Retinal pigment epithelial cell (primary cell): ENCODE measurements at regions not wholly inside any gene's neighbourhood (a gene's known extent, or its start where the extent isn't known, plus 50 kb on each side); places are given as distances from the start of the nearest gene placed in this dataset.
"Not testable (repeated sequence)": the region's sequence is repeated elsewhere in the genome, so short reads cannot be mapped to it uniquely, and the experiment has no call there.

ENCODE experiments used
- DNase-seq: peaks from one replicate; pipeline ENCODE4 v3.0.0-alpha.2; 2010; ENCODE audit warnings: low read depth
- H3K4me3 ChIP-seq: 2 replicates; pipeline ENCODE4 v1.5.1; 2011; ENCODE audit warnings: mild to moderate bottlenecking, low read length, control low read depth, moderate library complexity
- TF ChIP-seq, protein P1 (sequence below): conservative IDR thresholded peaks from 2 replicates; pipeline ENCODE4 v1.5.1; 2011; ENCODE audit warnings: low read depth, low read length, control low read depth, inconsistent platforms

DNA sequence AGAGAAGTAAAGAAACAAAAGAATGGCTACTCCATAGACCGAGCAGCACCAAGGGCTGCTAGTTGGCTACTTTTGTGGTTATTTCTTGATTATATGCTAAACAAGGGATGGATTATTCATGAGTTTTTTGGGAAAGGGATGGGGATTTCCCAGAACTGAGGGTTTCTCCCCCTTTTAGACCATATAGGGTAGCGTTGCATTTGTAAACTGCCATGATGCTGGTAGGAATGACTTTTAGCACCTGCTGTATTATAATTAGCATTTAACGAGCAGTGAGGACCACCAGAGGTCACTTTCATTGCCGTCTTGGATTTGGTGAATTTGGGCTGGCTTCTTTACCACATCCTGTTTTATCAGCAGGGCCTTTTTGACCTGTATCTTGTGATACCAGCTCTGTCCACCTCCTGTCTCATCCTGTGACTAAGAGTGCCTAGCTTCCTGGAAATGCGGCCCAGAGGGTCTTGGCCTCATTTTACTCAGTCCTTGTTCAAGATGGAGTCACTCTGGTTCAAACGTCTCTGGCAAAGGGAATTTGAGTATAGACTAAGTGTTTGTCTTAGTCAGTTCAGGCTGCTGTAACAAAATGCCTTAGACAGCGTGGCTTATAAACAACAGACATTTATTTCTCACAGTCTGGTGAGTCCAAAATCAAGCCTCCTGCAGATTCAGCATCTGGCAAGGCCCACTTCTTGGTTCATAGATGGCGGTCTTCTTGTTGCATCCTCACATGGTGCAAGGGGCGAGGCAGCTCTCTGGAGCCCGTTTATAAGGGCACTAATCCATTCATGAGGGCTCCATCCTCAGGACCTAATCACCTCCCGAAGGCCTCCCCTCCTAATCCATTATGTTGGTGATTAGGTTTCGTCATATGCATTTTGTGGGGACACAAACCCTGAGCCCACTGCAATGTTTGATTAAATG is 348.3 kb upstream of the SFSWAP start:
- TF ChIP-seq, protein P1, sequence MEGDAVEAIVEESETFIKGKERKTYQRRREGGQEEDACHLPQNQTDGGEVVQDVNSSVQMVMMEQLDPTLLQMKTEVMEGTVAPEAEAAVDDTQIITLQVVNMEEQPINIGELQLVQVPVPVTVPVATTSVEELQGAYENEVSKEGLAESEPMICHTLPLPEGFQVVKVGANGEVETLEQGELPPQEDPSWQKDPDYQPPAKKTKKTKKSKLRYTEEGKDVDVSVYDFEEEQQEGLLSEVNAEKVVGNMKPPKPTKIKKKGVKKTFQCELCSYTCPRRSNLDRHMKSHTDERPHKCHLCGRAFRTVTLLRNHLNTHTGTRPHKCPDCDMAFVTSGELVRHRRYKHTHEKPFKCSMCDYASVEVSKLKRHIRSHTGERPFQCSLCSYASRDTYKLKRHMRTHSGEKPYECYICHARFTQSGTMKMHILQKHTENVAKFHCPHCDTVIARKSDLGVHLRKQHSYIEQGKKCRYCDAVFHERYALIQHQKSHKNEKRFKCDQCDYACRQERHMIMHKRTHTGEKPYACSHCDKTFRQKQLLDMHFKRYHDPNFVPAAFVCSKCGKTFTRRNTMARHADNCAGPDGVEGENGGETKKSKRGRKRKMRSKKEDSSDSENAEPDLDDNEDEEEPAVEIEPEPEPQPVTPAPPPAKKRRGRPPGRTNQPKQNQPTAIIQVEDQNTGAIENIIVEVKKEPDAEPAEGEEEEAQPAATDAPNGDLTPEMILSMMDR: no peak
- no peak for DNase-seq
- H3K4me3 ChIP-seq: no peak overlapping the region

DNA sequence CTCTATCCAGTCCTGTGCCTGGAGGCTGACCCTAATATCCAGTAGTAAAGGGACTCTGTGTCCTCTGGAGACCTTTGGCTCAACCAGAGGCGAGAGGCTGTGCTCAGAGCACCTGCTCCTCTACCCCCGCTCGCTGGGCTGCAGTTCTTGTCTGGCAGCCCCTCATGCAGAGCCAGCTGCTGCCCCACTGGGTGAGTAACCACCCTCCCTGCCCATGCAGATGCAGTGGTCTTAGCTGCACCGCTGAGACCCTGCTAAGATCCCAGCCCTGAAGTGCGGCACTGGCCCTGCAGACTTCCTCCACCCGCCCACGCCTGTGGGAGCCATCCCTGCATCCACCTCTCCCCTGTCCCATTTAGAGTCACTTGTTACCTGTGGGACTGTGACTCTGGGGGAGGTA is 347.5 kb upstream of the SFSWAP start:
- no peak overlapping the region for H3K4me3 ChIP-seq
- no peak for DNase-seq
- TF ChIP-seq, protein P1: no peak

DNA sequence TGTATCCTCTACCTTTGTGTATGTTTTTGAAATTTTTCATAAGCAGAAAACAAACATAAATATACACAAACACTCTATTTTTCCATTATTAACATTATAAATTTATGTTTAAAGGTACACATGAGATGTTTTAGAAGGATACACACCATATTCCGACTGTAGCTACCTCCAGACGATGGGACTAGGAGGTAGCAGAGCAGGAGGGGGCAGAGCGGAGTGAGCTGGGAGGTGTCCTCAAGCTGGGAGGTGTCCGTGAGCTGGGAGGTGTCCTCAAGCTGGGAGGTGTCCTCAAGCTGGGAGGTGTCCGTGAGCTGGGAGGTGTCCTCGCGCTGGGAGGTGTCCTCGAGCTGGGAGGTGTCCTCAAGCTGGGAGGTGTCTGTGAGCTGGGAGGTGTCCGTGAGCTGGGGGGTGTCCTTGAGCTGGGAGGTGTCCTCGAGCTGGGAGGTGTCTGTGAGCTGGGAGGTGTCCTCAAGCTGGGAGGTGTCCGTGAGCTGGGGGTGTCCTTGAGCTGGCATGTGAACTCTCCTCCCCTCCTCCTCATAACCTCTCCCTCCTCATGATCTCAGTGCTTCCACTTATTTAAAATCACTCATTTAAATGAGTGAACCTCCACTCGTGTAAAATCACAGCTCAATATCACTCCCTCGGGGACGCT is 346.9 kb upstream of the SFSWAP start:
- TF ChIP-seq, protein P1: no peak
- H3K4me3 ChIP-seq: no peak overlapping the region
- no peak for DNase-seq

DNA sequence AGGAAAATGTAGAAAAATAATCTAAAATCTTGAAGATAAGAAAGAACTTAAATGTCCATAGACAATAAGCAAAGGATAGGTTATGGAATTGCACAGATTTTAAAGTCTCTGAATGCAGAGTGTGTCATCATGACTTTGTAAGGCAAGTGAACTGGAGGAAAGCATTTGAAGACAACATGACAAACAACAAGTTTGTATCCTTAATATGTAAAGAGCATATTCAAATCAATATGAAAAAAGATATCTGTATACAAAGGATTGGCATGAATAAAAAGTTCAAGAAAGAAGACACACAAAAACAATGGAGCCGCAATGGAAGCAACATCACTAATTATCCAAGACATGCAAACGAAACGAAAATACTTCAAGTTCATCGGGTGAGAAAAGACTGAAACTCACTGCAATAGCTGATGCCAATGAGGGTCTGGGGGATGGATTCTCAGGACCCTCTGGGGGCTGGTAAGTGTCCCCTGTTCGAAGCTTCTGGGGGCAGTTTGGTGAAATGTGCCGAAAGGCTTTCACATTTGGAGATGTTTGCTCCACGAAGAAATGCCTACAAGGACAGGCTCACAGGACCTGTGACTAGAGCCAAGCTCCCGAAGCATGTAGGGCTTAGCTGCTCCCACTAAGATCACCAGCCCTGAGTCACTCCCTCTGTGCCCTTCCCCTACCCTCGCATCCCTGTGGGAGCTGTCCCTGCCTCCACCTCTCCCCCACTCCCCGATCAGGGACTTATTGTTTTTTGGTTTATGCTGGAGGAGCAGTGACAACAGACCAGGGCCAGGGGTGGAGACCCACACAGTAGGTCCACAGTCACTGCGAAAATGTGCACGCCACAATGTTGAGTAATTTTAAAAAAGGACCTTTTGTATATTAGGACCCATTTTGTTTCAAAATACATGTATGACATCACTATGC is 345.7 kb upstream of the SFSWAP start:
- DNase-seq: no peak
- H3K4me3 ChIP-seq: no peak overlapping the region
- TF ChIP-seq, protein P1: no peak

DNA sequence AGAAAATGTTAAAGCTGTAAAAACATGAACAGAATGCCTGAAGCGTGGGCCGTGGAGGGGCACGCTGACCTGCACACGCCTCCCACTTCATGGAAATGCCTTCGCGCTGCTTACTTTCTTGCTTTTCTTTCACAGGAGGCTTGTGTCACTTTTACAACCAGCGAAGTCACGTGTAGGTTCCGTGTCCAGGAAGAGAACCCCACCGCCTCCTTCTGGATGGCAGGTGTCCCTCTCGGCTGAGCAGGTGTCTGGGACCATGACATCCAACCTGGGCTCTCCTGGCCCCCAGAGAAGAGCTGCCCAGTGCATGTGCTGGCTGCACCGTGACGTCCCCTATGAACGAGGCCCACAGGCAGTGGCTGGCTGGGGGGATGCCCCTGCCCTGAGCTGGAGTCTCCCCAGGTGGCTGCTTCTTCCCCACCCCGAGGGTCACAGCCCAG is 345.0 kb upstream of the SFSWAP start:
- TF ChIP-seq, protein P1: no peak
- no peak overlapping the region for H3K4me3 ChIP-seq
- DNase-seq: no peak

DNA sequence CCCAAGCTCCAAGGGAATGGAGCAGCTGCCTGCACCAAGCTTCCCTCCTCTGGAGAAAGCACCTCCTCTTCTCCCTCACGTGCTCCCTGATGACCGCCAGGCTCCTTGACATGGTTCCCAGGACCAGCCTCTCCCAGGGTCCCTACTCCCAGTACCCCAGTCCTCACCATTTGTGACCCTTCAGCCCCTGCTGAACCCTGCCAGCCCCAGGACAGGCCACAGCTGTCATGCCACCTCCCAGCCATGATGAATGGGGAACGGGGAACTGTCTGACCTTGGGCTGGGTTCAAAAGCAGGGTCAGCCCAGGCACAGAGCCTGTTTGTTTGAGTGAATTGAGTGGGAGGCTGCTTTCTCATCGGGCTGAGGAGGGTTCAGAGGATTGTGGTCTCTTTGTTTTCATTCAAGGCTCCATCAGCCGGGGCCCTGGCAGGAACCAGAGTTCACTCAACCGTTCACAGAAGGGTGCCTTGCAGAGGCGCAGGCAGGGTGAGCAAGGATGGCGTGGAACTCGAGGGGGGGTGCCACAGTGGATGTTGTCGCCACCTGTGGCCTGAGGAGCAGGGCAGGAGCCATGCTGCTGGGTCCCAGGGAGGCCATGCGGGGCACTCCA is 344.5 kb upstream of the SFSWAP start:
- DNase-seq: no peak
- no peak overlapping the region for H3K4me3 ChIP-seq
- TF ChIP-seq, protein P1: no peak

DNA sequence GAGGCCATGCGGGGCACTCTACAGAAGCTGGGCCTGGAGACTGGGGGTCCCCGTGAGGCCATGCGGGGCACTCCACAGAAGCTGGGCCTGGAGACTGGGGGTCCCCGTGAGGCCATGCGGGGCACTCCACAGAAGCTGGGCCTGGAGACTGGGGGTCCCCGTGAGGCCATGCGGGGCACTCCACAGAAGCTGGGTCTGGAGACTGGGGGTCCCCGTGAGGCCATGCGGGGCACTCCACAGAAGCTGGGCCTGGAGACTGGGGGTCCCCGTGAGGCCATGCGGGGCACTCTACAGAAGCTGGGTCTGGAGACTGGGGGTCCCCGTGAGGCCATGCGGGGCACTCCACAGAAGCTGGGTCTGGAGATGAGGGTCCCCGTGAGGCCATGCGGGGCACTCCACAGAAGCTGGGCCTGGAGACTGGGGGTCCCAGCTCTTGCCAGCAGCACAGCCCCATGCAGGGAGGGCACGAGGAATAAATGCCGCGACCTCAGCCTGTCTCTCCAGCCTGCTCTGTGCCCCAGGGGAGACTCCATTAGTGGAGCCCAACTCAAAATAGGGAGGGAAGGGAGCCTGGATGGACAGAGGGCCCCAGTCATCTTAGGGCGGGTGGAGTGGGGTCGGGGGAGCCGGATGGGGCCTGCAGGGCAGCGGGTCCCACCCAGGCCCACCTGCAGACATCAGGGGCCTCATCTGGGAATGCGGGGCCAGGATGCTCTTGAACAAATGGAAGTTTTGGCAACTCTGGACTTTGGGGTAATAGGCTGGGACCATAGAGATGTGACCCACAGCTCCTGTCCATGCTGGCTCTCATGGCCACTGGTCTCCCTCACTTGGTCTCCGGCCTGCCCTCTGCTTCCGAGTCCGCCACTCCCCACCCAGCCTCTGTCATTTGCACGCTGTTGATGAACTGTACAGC is 343.6 kb upstream of the SFSWAP start:
- H3K4me3 ChIP-seq, DNase-seq: not testable (repeated sequence)
